ENCODE measurements at regions not wholly inside any gene's neighbourhood (a gene's known extent, or its start where the extent isn't known, plus 50 kb on each side); places are given as distances from the start of the nearest gene placed in this dataset.
"Not testable (repeated sequence)": the region's sequence is repeated elsewhere in the genome, so short reads cannot be mapped to it uniquely, and the experiment has no call there.

DNA sequence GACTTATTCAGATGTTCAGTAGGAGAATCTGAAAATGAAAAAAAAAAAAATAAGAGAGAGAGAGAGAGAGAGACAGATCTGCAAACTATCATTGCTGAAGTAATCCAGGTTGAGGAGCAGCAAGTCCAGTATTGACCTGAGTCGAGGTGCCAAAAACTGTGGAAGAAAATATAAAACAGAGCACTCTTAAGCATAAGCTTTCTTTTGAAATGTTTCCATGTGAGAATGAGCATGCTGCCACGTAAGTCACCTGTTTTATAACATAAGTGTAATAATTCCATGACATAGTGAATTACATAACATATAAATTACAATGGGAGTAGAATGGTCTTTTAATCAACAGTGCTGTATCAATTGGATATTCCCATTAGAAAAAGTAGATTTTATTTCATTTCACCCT is 218.2 kb downstream of the BCHE start:
- FAIRE-seq (no peak), DNase-seq (no peak)
- Histone ChIP-seq H3K4me1 (ENCODE audit: control insufficient read depth in 3 of 3, insufficient read depth in 2 of 3, low read depth in 1 of 3, low read length in 2 of 3) (no peaks in the 10 kb centered on the region), H3K27me3 (ENCODE audit: control insufficient read depth in 3 of 3, insufficient read depth in 3 of 3, low read length in 3 of 3) (no peaks in the 10 kb centered on the region), H3K9me3 (ENCODE audit: control insufficient read depth in 2 of 2, insufficient read depth in 1 of 2, low read depth in 1 of 2, low read length in 1 of 2) (peaks cover 0 to 18% of the 10 kb centered on the region in 2 donors), H3K36me3 (ENCODE audit: control insufficient read depth in 3 of 3, insufficient read depth in 2 of 3, low read depth in 1 of 3, low read length in 3 of 3) (no peaks in the 10 kb centered on the region), H3K4me3 (ENCODE audit: low read depth in 1 of 3, low read length in 3 of 3) (no peak overlapping the region), H3K27ac (ENCODE audit: low read depth in 1 of 3, low read length in 2 of 3) (no peak overlapping the region)
- WGBS, 3 donors, result 52 to 69% (median 60%) methylated on average over 2 of the region's 2 CpGs

DNA sequence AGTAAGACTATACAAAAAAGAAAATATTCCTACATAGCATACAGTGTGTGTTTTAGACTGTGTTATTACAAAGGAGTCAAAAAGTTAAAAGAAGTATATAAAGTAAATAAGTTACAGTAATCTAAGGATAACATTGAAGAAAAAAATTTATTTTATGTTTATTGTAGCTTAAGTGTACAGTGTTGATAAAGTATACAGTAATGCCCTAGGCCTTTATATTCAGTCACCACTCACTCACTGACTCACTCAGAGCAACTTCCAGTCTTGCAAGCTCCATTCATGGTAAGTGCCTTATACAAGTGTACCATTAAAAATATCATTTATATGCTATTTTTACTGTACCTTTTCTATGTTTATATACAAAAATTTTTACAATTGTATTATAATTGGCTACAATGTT is 220.1 kb downstream of the BCHE start:
- Histone ChIP-seq H3K27ac (ENCODE audit: low read depth in 1 of 3, low read length in 2 of 3) (no peak overlapping the region), H3K4me1 (ENCODE audit: control insufficient read depth in 3 of 3, insufficient read depth in 2 of 3, low read depth in 1 of 3, low read length in 2 of 3) (no peaks in the 10 kb centered on the region), H3K9me3 (ENCODE audit: control insufficient read depth in 2 of 2, insufficient read depth in 1 of 2, low read depth in 1 of 2, low read length in 1 of 2) (peaks cover 0 to under 1% of the 10 kb centered on the region in 2 donors), H3K36me3 (ENCODE audit: control insufficient read depth in 3 of 3, insufficient read depth in 2 of 3, low read depth in 1 of 3, low read length in 3 of 3) (no peaks in the 10 kb centered on the region), H3K4me3 (ENCODE audit: low read depth in 1 of 3, low read length in 3 of 3) (no peak overlapping the region), H3K27me3 (ENCODE audit: control insufficient read depth in 3 of 3, insufficient read depth in 3 of 3, low read length in 3 of 3) (no peaks in the 10 kb centered on the region)
- FAIRE-seq, result no peak
- DNase-seq, result no peak

DNA sequence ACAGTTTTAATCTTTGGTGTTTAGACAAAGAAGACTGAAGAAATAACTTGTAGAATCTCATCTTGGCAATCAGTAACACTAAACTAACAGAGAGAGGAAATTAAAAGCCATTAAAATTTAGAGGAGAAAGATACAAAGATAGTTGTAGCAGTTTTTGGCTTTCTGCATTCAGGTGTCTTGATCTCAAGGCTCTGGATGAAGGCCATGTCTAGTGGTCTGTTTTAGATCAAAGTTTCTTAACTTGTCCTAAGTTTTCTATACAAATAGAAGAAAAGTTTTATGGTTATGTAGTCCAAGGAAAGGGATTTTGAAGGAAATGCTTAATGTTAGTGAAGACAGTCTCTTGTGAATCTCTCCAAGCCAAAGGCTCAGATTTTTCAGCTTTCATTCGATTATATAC is 222.9 kb downstream of the BCHE start:
- no peaks in the 10 kb centered on the region for H3K9me3 ChIP-seq (ENCODE audit: control insufficient read depth in 2 of 2, insufficient read depth in 1 of 2, low read depth in 1 of 2, low read length in 1 of 2)
- no peak overlapping the region for H3K27ac ChIP-seq (ENCODE audit: low read depth in 1 of 3, low read length in 2 of 3)

GRCh38 chr3:165613014-165613413 is 224.2 kb downstream of the BCHE start:
- H3K36me3 ChIP-seq (ENCODE audit: control insufficient read depth in 3 of 3, insufficient read depth in 2 of 3, low read depth in 1 of 3, low read length in 3 of 3), result no peaks in the 10 kb centered on the region
- H3K9me3 ChIP-seq (ENCODE audit: control insufficient read depth in 2 of 2, insufficient read depth in 1 of 2, low read depth in 1 of 2, low read length in 1 of 2), result no peaks in the 10 kb centered on the region
- no peaks in the 10 kb centered on the region for H3K27me3 ChIP-seq (ENCODE audit: control insufficient read depth in 3 of 3, insufficient read depth in 3 of 3, low read length in 3 of 3)
- H3K27ac ChIP-seq (ENCODE audit: low read depth in 1 of 3, low read length in 2 of 3), result no peak overlapping the region
- no peak for DNase-seq
- 63 to 69% (median 66%) methylated on average over 4 of the region's 4 CpGs for WGBS, 3 donors
- no peak for FAIRE-seq
- H3K4me1 ChIP-seq (ENCODE audit: control insufficient read depth in 3 of 3, insufficient read depth in 2 of 3, low read depth in 1 of 3, low read length in 2 of 3), result no peaks in the 10 kb centered on the region
- H3K4me3 ChIP-seq (ENCODE audit: low read depth in 1 of 3, low read length in 3 of 3), result no peak overlapping the region

More for the DNA sequence above, 222.9 kb downstream of the BCHE start:
- no peak for FAIRE-seq
- no peaks in the 10 kb centered on the region for H3K4me1 ChIP-seq (ENCODE audit: control insufficient read depth in 3 of 3, insufficient read depth in 2 of 3, low read depth in 1 of 3, low read length in 2 of 3)
- H3K36me3 ChIP-seq (ENCODE audit: control insufficient read depth in 3 of 3, insufficient read depth in 2 of 3, low read depth in 1 of 3, low read length in 3 of 3), result no peaks in the 10 kb centered on the region
- 66 to 92% (median 90%) methylated on average over 1 of the region's 1 CpG for WGBS, 3 donors
- no peaks in the 10 kb centered on the region for H3K27me3 ChIP-seq (ENCODE audit: control insufficient read depth in 3 of 3, insufficient read depth in 3 of 3, low read length in 3 of 3)
- no peak overlapping the region for H3K4me3 ChIP-seq (ENCODE audit: low read depth in 1 of 3, low read length in 3 of 3)
- DNase-seq, result no peak

- Histone ChIP-seq H3K4me3 (ENCODE audit: low read depth in 1 of 3, low read length in 3 of 3) (no peak overlapping the region), H3K9me3 (ENCODE audit: control insufficient read depth in 2 of 2, insufficient read depth in 1 of 2, low read depth in 1 of 2, low read length in 1 of 2) (no peaks in the 10 kb centered on the region), H3K27ac (ENCODE audit: low read depth in 1 of 3, low read length in 2 of 3) (no peak overlapping the region), H3K27me3 (ENCODE audit: control insufficient read depth in 3 of 3, insufficient read depth in 3 of 3, low read length in 3 of 3) (no peaks in the 10 kb centered on the region), H3K36me3 (ENCODE audit: control insufficient read depth in 3 of 3, insufficient read depth in 2 of 3, low read depth in 1 of 3, low read length in 3 of 3) (no peaks in the 10 kb centered on the region), H3K4me1 (ENCODE audit: control insufficient read depth in 3 of 3, insufficient read depth in 2 of 3, low read depth in 1 of 3, low read length in 2 of 3) (no peaks in the 10 kb centered on the region)
- FAIRE-seq (no peak), DNase-seq (no peak)
Observed at GRCh38 chr3:165607221-165607620, 230.0 kb downstream of the BCHE start.

GRCh38 chr3:165603196-165603595 is 234.0 kb downstream of the BCHE start:
- H3K4me1 ChIP-seq (ENCODE audit: control insufficient read depth in 3 of 3, insufficient read depth in 2 of 3, low read depth in 1 of 3, low read length in 2 of 3), result no peaks in the 10 kb centered on the region
- WGBS, 3 donors, result 80 to 86% (median 84%) methylated on average over 2 of the region's 2 CpGs
- H3K27ac ChIP-seq (ENCODE audit: low read depth in 1 of 3, low read length in 2 of 3), result no peak overlapping the region
- H3K36me3 ChIP-seq (ENCODE audit: control insufficient read depth in 3 of 3, insufficient read depth in 2 of 3, low read depth in 1 of 3, low read length in 3 of 3), result no peaks in the 10 kb centered on the region
- DNase-seq, result no peak
- H3K9me3 ChIP-seq (ENCODE audit: control insufficient read depth in 2 of 2, insufficient read depth in 1 of 2, low read depth in 1 of 2, low read length in 1 of 2), result no peaks in the 10 kb centered on the region
- no peaks in the 10 kb centered on the region for H3K27me3 ChIP-seq (ENCODE audit: control insufficient read depth in 3 of 3, insufficient read depth in 3 of 3, low read length in 3 of 3)
- no peak for FAIRE-seq
- no peak overlapping the region for H3K4me3 ChIP-seq (ENCODE audit: low read depth in 1 of 3, low read length in 3 of 3)

DNA sequence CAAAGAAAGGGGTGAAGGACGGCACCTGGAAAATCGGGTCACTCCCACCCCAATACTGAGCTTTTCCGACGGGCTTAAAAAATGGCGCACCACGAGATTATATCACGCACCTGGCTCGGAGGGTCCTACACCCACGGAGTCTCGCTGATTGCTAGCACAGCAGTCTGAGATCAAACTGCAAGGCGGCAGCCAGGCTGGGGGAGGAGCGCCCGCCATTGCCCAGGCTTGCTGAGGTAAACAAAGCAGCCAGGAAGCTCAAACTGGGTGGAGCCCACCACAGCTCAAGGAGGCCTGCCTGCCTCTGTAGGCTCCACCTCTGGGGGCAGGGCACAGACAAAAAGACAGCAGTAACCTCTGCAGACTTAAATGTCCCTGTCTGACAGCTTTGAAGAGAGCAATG is 264.7 kb downstream of the BCHE start:
- H3K27me3 ChIP-seq (ENCODE audit: control insufficient read depth in 3 of 3, insufficient read depth in 3 of 3, low read length in 3 of 3); DNase-seq; H3K9me3 ChIP-seq (ENCODE audit: control insufficient read depth in 2 of 2, insufficient read depth in 1 of 2, low read depth in 1 of 2, low read length in 1 of 2); H3K4me3 ChIP-seq (ENCODE audit: low read depth in 1 of 3, low read length in 3 of 3); H3K27ac ChIP-seq (ENCODE audit: low read depth in 1 of 3, low read length in 2 of 3); H3K4me1 ChIP-seq (ENCODE audit: control insufficient read depth in 3 of 3, insufficient read depth in 2 of 3, low read depth in 1 of 3, low read length in 2 of 3); H3K36me3 ChIP-seq (ENCODE audit: control insufficient read depth in 3 of 3, insufficient read depth in 2 of 3, low read depth in 1 of 3, low read length in 3 of 3); FAIRE-seq: not testable (repeated sequence)
- WGBS, 3 donors, result 88 to 94% (median 93%) methylated on average over 13 of the region's 13 CpGs

DNA sequence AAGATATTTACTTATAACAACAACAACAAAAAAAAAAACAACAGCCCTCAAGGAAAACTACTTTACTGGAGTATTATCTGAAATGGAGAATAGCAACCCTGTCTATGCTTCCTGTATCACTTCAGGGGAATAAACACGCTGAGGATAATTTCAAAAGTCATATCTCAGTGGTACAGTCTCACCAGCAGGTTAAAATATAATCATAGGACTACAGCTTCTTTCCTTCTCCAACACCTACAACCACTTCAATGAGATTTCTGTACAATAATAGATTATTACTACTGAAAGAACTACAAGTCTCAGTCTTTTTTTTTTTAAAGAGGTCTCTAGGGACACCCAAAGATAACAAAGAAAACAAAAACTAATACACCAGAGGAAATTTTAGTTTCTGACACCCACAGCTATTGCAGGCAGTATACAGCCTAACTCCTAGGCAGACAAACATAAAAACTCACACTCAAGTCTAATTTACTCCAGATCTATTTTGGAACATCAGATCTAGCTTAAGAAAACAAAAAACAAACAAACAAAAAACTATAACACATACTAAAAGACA is 268.2 kb downstream of the BCHE start:
- Histone ChIP-seq H3K27ac (ENCODE audit: low read depth in 1 of 3, low read length in 2 of 3) (no peak overlapping the region), H3K27me3 (ENCODE audit: control insufficient read depth in 3 of 3, insufficient read depth in 3 of 3, low read length in 3 of 3) (no peaks in the 10 kb centered on the region), H3K9me3 (ENCODE audit: control insufficient read depth in 2 of 2, insufficient read depth in 1 of 2, low read depth in 1 of 2, low read length in 1 of 2) (no peaks in the 10 kb centered on the region), H3K36me3 (ENCODE audit: control insufficient read depth in 3 of 3, insufficient read depth in 2 of 3, low read depth in 1 of 3, low read length in 3 of 3) (no peaks in the 10 kb centered on the region), H3K4me1 (ENCODE audit: control insufficient read depth in 3 of 3, insufficient read depth in 2 of 3, low read depth in 1 of 3, low read length in 2 of 3) (no peaks in the 10 kb centered on the region), H3K4me3 (ENCODE audit: low read depth in 1 of 3, low read length in 3 of 3) (no peak overlapping the region)
- DNase-seq (no peak), FAIRE-seq (no peak)
- WGBS, 3 donors, result 35 to 57% (median 39%) methylated on average over 1 of the region's 1 CpG

DNA sequence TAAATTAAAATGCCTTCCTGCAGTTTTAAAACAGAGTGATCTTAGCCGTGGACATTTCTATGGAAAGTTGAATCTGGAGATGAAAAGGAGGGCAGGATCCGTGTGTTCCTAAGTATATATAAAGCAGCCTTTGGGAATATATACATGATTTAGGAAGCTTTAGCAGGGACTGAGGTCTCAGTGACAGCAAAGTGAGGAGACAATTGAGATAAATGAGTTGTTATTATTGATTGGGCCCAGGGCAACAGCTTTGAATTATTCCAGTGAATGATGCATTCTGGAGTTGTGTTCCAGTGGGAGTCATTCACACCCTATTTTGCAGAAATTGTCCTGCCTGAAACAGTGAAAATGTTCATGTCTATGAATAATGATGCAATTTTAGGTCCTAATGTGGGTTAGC is 281.4 kb downstream of the BCHE start:
- Histone ChIP-seq H3K27ac (ENCODE audit: low read depth in 1 of 3, low read length in 2 of 3) (no peak overlapping the region), H3K27me3 (ENCODE audit: control insufficient read depth in 3 of 3, insufficient read depth in 3 of 3, low read length in 3 of 3) (no peaks in the 10 kb centered on the region), H3K4me1 (ENCODE audit: control insufficient read depth in 3 of 3, insufficient read depth in 2 of 3, low read depth in 1 of 3, low read length in 2 of 3) (no peaks in the 10 kb centered on the region), H3K9me3 (ENCODE audit: control insufficient read depth in 2 of 2, insufficient read depth in 1 of 2, low read depth in 1 of 2, low read length in 1 of 2) (no peaks in the 10 kb centered on the region), H3K36me3 (ENCODE audit: control insufficient read depth in 3 of 3, insufficient read depth in 2 of 3, low read depth in 1 of 3, low read length in 3 of 3) (no peaks in the 10 kb centered on the region), H3K4me3 (ENCODE audit: low read depth in 1 of 3, low read length in 3 of 3) (no peak overlapping the region)
- WGBS, 3 donors, result 70 to 75% (median 72%) methylated on average over 2 of the region's 2 CpGs
- no peak for DNase-seq
- FAIRE-seq, result no peak
